Mesendoderm (in vitro differentiated cells): ENCODE measurements at regions not wholly inside any gene's neighbourhood (a gene's known extent, or its start where the extent isn't known, plus 50 kb on each side); places are given as distances from the start of the nearest gene placed in this dataset.

ENCODE experiments used
- DNase-seq: peaks from one replicate; pipeline ENCODE4 v3.0.0; 2013
- H2AK5ac ChIP-seq: 2 replicates; pipeline ENCODE4 v1.6.1; 2013; ENCODE audit warnings: low read length, inconsistent platforms
- H2BK120ac ChIP-seq: 2 replicates; pipeline ENCODE4 v1.6.1; 2013; ENCODE audit warnings: low read depth, mild to moderate bottlenecking, low read length, moderate library complexity, mixed read lengths
- H2BK15ac ChIP-seq: replicated peaks from 2 replicates; pipeline ENCODE4 v1.6.1; 2013; ENCODE audit warnings: low read depth, mild to moderate bottlenecking, moderate library complexity
- H2BK5ac ChIP-seq: 2 replicates; pipeline ENCODE4 v1.6.1; 2013; ENCODE audit warnings: low read length, inconsistent platforms
- H3K18ac ChIP-seq: 2 replicates; pipeline ENCODE4 v1.6.1; 2013; ENCODE audit warnings: mild to moderate bottlenecking, low read length, mixed read lengths
- H3K23ac ChIP-seq: one replicate; pipeline ENCODE4 v1.6.1; 2013; ENCODE audit warnings: low read length
- H3K27ac ChIP-seq: 2 replicates; pipeline ENCODE4 v1.5.1; 2013; ENCODE audit warnings: low read depth, mild to moderate bottlenecking, inconsistent platforms, low read length, moderate library complexity
- H3K27me3 ChIP-seq: 2 replicates; pipeline ENCODE4 v1.6.1; 2013; ENCODE audit warnings: low read length, control low read depth, mild to moderate bottlenecking, inconsistent platforms; ENCODE audit not compliant: insufficient read depth, poor library complexity
- H3K36me3 ChIP-seq: 2 replicates; pipeline ENCODE4 v1.6.1; 2013; ENCODE audit warnings: low read length, inconsistent platforms; ENCODE audit not compliant: control insufficient read depth, insufficient read depth
- H3K4ac ChIP-seq: one replicate; pipeline ENCODE4 v1.6.1; 2013; ENCODE audit warnings: low read depth, mild to moderate bottlenecking, low read length, moderate library complexity
- H3K4me1 ChIP-seq: 2 replicates; pipeline ENCODE4 v1.6.1; 2013; ENCODE audit warnings: low read depth, low read length, inconsistent platforms; ENCODE audit not compliant: control insufficient read depth
- H3K4me2 ChIP-seq: 2 replicates; pipeline ENCODE4 v1.6.1; 2013; ENCODE audit warnings: low read length
- H3K4me3 ChIP-seq: 2 replicates; pipeline ENCODE4 v1.5.1; 2013; ENCODE audit warnings: mild to moderate bottlenecking, low read length
- H3K56ac ChIP-seq: one replicate; pipeline ENCODE4 v1.6.1; 2013; ENCODE audit warnings: low read length
- H3K79me1 ChIP-seq: 2 replicates; pipeline ENCODE4 v1.6.1; 2013; ENCODE audit warnings: low read length, inconsistent platforms
- H3K79me2 ChIP-seq: 2 replicates; pipeline ENCODE4 v1.6.1; 2013; ENCODE audit warnings: mild to moderate bottlenecking, low read length; ENCODE audit not compliant: control insufficient read depth, insufficient read depth
- H3K9ac ChIP-seq: 2 replicates; pipeline ENCODE4 v1.6.1; 2013; ENCODE audit warnings: low read length, inconsistent platforms
- H4K5ac ChIP-seq: one replicate; pipeline ENCODE4 v1.6.1; 2013; ENCODE audit warnings: low read length
- H4K8ac ChIP-seq: one replicate; pipeline ENCODE4 v1.6.1; 2013; ENCODE audit warnings: low read depth, mild to moderate bottlenecking, control low read depth, low read length, moderate library complexity
- WGBS: extraction: QIAGEN DNeasy Blood & Tissue Kit; methylation state at CpG from one replicate; pipeline ENCODE4 v1.1.7; 2013; ENCODE audit warnings: low lambda C conversion rate, missing lambda C conversion rate; ENCODE audit not compliant: insufficient coverage; ENCODE audit errors: extremely low coverage; 5-methylcytosine and 5-hydroxymethylcytosine counted together

- H3K4ac ChIP-seq: no peak overlapping the region
- H3K4me1 ChIP-seq: no peaks in the 10 kb centered on the region
- H3K4me3 ChIP-seq: no peak overlapping the region
- H2BK5ac ChIP-seq: no peak overlapping the region
- no peak overlapping the region for H2AK5ac ChIP-seq
- H3K9ac ChIP-seq: no peak overlapping the region
- H3K27ac ChIP-seq: no peak overlapping the region
- no peaks in the 10 kb centered on the region for H3K27me3 ChIP-seq
- H4K5ac ChIP-seq: no peak overlapping the region
- no peak overlapping the region for H2BK120ac ChIP-seq
- no peak overlapping the region for H3K23ac ChIP-seq
- no peak for DNase-seq
- no peaks in the 10 kb centered on the region for H3K36me3 ChIP-seq
- WGBS: no CpG with 5 or more reads among the region's 1 CpG
- no peak overlapping the region for H3K56ac ChIP-seq
- no peak overlapping the region for H2BK15ac ChIP-seq
- no peak overlapping the region for H3K4me2 ChIP-seq
- H3K79me2 ChIP-seq: no peaks in the 10 kb centered on the region
- no peak overlapping the region for H4K8ac ChIP-seq
- no peaks in the 10 kb centered on the region for H3K79me1 ChIP-seq
- H3K18ac ChIP-seq: no peak overlapping the region
These were observed 479.8 kb upstream of the CDH8 start for GRCh38 chr16:62516001-62516400.

- Histone ChIP-seq H4K5ac (no peak overlapping the region), H3K4ac (no peak overlapping the region), H2BK5ac (no peak overlapping the region), H3K18ac (no peak overlapping the region), H2BK120ac (no peak overlapping the region), H3K9ac (no peak overlapping the region), H3K23ac (no peak overlapping the region), H4K8ac (no peak overlapping the region), H3K56ac (no peak overlapping the region), H3K79me1 (no peaks in the 10 kb centered on the region), H3K4me2 (no peak overlapping the region), H3K27ac (no peak overlapping the region), H3K27me3 (no peaks in the 10 kb centered on the region), H3K4me3 (no peak overlapping the region), H2AK5ac (no peak overlapping the region), H2BK15ac (no peak overlapping the region), H3K79me2 (no peaks in the 10 kb centered on the region), H3K4me1 (no peaks in the 10 kb centered on the region), H3K36me3 (no peaks in the 10 kb centered on the region)
- WGBS: no CpG with 5 or more reads among the region's 3 CpGs
- DNase-seq: no peak
These were observed 466.8 kb upstream of the CDH8 start for GRCh38 chr16:62503073-62503472.

- no peaks in the 10 kb centered on the region for H3K36me3 ChIP-seq
- H3K4me1 ChIP-seq: no peaks in the 10 kb centered on the region
- no peak overlapping the region for H4K5ac ChIP-seq
- no peak overlapping the region for H3K4me3 ChIP-seq
- H3K27ac ChIP-seq: no peak overlapping the region
- H3K79me2 ChIP-seq: no peaks in the 10 kb centered on the region
- H2AK5ac ChIP-seq: no peak overlapping the region
- no peak overlapping the region for H3K56ac ChIP-seq
- H3K4ac ChIP-seq: no peak overlapping the region
- no peak overlapping the region for H2BK15ac ChIP-seq
- H3K4me2 ChIP-seq: no peak overlapping the region
- no peak overlapping the region for H3K23ac ChIP-seq
- no peaks in the 10 kb centered on the region for H3K27me3 ChIP-seq
- no peak overlapping the region for H3K9ac ChIP-seq
- H2BK5ac ChIP-seq: no peak overlapping the region
- no peaks in the 10 kb centered on the region for H3K79me1 ChIP-seq
- H2BK120ac ChIP-seq: no peak overlapping the region
- no CpG with 5 or more reads among the region's 7 CpGs for WGBS
- H4K8ac ChIP-seq: no peak overlapping the region
- no peak overlapping the region for H3K18ac ChIP-seq
- no peak for DNase-seq
These were observed 442.7 kb upstream of the CDH8 start for GRCh38 chr16:62478903-62479458.

DNA sequence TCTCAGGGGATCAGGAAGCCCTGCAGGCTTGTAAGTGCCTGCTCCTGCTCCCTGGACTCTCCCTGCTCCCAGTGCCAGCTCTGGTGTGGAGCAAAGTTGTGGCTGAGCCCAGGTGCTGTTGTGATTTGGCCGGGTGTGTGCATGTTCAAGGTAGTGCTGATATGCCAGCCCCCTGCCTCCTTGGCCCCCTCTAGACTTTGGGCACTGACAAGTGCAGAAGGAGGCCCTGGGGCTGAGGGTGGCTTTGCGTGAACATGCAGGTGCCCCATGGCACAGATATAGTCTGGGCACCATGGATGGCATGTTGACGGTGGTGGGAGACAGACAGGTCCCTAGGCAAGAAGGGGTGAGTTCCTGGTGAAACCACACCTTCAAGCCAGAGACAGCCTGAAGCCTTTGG, 441.6 kb upstream of the CDH8 start:
- Histone ChIP-seq H3K27me3 (no peaks in the 10 kb centered on the region), H2BK15ac (no peak overlapping the region), H3K27ac (no peak overlapping the region), H3K4me2 (no peak overlapping the region), H3K9ac (no peak overlapping the region), H3K18ac (no peak overlapping the region), H3K56ac (no peak overlapping the region), H3K79me1 (no peaks in the 10 kb centered on the region), H3K23ac (no peak overlapping the region), H3K4ac (no peak overlapping the region), H3K36me3 (no peaks in the 10 kb centered on the region), H4K8ac (no peak overlapping the region), H2BK120ac (no peak overlapping the region), H2BK5ac (no peak overlapping the region), H3K4me1 (no peaks in the 10 kb centered on the region), H3K4me3 (no peak overlapping the region), H3K79me2 (no peaks in the 10 kb centered on the region), H2AK5ac (no peak overlapping the region), H4K5ac (no peak overlapping the region)
- no CpG with 5 or more reads among the region's 3 CpGs for WGBS
- no peak for DNase-seq

- Histone ChIP-seq H3K4ac (no peak overlapping the region), H2BK5ac (no peak overlapping the region), H3K23ac (no peak overlapping the region), H2BK15ac (no peak overlapping the region), H4K5ac (no peak overlapping the region), H3K27ac (no peak overlapping the region), H2BK120ac (no peak overlapping the region), H4K8ac (no peak overlapping the region), H3K4me2 (no peak overlapping the region), H3K9ac (no peak overlapping the region), H3K56ac (no peak overlapping the region), H3K79me2 (no peaks in the 10 kb centered on the region), H3K18ac (no peak overlapping the region), H3K4me3 (no peak overlapping the region), H2AK5ac (no peak overlapping the region), H3K27me3 (no peaks in the 10 kb centered on the region), H3K4me1 (no peaks in the 10 kb centered on the region), H3K36me3 (no peaks in the 10 kb centered on the region), H3K79me1 (no peaks in the 10 kb centered on the region)
- peak; percentile 23 for DNase-seq
These were observed 439.3 kb upstream of the CDH8 start for GRCh38 chr16:62475573-62475972.

DNA sequence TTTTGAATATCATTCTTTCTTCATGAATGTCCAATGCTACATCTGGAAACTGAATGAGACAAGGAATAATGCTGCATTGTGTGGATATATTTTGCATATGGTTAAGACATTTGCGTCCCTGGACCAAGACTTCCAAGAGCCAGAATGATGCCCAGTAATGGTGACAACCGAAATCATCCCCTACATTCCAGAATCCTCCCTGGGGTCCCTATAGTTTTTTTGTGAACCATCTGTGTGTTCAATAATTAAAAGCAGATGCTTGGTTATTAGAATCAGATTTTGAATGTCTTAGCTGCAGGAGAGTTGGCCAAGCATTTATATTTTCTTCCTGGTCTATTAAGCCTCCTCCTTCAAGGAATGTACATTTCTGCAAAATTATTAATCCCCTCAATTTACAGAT, 426.7 kb upstream of the CDH8 start:
- no CpG with 5 or more reads among the region's 2 CpGs for WGBS
- no peaks in the 10 kb centered on the region for H3K36me3 ChIP-seq
- no peak for DNase-seq
- no peaks in the 10 kb centered on the region for H3K79me1 ChIP-seq
- no peak overlapping the region for H3K4me2 ChIP-seq
- no peak overlapping the region for H2AK5ac ChIP-seq
- H4K8ac ChIP-seq: no peak overlapping the region
- H3K27me3 ChIP-seq: no peaks in the 10 kb centered on the region
- H3K4me3 ChIP-seq: no peak overlapping the region
- H3K56ac ChIP-seq: no peak overlapping the region
- H3K9ac ChIP-seq: no peak overlapping the region
- H4K5ac ChIP-seq: no peak overlapping the region
- no peak overlapping the region for H3K23ac ChIP-seq
- H3K79me2 ChIP-seq: no peaks in the 10 kb centered on the region
- H3K4ac ChIP-seq: no peak overlapping the region
- no peak overlapping the region for H2BK5ac ChIP-seq
- no peak overlapping the region for H2BK120ac ChIP-seq
- no peak overlapping the region for H2BK15ac ChIP-seq
- no peak overlapping the region for H3K27ac ChIP-seq
- no peaks in the 10 kb centered on the region for H3K4me1 ChIP-seq
- H3K18ac ChIP-seq: no peak overlapping the region
